ENCODE measurements at regions not wholly inside any gene's neighbourhood (a gene's known extent, or its start where the extent isn't known, plus 50 kb on each side); places are given as distances from the start of the nearest gene placed in this dataset.

DNA sequence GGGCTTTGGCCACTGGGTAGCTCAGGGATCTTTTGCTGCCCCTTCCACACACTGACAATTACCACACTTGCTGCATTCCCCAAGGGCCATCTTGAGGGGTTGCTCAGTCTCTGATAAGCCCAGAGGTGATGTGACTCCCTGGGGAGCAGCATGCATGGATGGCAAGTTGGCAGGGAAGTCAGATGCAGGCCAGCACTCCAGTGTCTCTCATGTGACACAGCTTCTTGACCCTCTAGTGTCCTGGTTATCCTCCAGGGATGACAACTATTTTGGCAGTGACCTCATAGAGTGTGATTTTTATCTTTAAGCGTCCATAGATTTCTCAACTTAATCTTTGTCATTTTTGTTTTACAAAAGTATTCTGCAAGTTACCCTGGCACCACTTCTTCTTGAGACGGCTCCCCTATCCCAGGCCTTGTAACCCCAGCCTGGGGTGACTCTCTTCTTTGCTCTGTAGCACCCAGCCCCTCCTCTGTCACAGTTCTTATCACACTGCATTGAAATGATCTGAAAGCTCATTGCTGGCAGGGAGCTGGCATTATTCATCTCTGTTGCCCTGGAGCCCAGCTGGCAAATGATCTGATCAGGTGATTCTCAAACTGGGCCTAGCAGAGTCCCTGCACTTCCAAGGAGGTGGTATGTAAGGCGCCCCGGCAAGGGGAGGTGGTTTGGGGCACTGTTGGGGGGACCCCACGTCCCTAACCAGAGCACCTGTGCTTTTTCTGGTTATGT is 72.6 kb downstream of the TENT5C start:
- H3K4me1 ChIP-seq (ENCODE audit: control insufficient read depth, insufficient read depth, low read length), result peaks cover 44% of the 10 kb centered on the region
- peak overlapping the region; percentile 66 for H3K27ac ChIP-seq (ENCODE audit: low read length)
- peak overlapping the region in 1 of 2 donors; percentile 29 for H3K4me3 ChIP-seq (ENCODE audit: low read length in 2 of 2)
- no peaks in the 10 kb centered on the region for H3K36me3 ChIP-seq (ENCODE audit: control insufficient read depth in 2 of 2, insufficient read depth in 2 of 2, low read length in 2 of 2)
- no peaks in the 10 kb centered on the region for H3K27me3 ChIP-seq (ENCODE audit: control insufficient read depth in 1 of 2, insufficient read depth in 2 of 2, low read length in 2 of 2)
- H3K9me3 ChIP-seq (ENCODE audit: control insufficient read depth in 2 of 2, low read length in 2 of 2), result no peaks in the 10 kb centered on the region
- H3K9ac ChIP-seq (ENCODE audit: low read length in 2 of 2), result no peak overlapping the region

DNA sequence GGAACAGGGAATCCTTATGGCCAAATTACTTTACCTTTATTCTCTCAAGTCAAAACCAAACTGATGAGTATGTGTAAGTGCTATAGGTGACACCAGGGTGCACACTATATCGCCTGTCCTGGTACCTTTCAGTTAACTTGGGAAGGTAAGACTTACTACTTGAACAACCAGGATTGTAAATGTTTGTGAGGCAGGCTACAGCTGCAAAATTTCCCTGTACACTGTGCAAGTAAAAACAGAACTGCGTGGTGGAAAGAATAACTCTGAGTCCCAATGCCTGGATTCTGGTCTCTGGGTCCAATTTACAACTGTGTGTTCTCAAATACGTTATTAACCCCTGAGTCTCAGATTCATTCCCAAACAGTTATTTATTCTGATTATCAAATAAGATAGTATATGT is 73.5 kb downstream of the TENT5C start:
- Histone ChIP-seq H3K9ac (ENCODE audit: low read length in 2 of 2) (no peak overlapping the region), H3K4me3 (ENCODE audit: low read length in 2 of 2) (no peak overlapping the region), H3K4me1 (ENCODE audit: control insufficient read depth, insufficient read depth, low read length) (peaks cover 49% of the 10 kb centered on the region), H3K27me3 (ENCODE audit: control insufficient read depth in 1 of 2, insufficient read depth in 2 of 2, low read length in 2 of 2) (no peaks in the 10 kb centered on the region), H3K9me3 (ENCODE audit: control insufficient read depth in 2 of 2, low read length in 2 of 2) (no peaks in the 10 kb centered on the region), H3K27ac (ENCODE audit: low read length) (peak overlapping the region; percentile 66), H3K36me3 (ENCODE audit: control insufficient read depth in 2 of 2, insufficient read depth in 2 of 2, low read length in 2 of 2) (no peaks in the 10 kb centered on the region)

DNA sequence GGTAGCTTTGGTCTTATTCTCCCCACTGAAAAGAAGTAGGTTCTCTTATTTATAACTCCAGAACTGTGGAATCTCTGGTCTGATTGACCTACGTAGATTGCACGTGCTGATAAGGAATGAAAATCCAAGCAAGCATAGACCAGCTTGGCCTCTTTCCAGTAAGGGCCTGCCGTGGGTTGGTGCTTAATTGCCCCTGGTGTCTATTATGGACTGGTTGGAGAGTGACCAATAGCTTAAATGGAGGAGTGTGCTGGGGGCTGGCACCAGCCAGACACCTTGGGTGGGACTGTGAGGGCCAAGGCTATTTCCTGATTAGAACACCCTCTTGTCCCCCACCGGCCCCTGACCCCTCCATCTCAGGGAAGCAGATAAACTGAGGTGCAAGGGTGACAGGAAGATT is 74.0 kb downstream of the TENT5C start:
- Histone ChIP-seq H3K9me3 (ENCODE audit: control insufficient read depth in 2 of 2, low read length in 2 of 2) (no peaks in the 10 kb centered on the region), H3K4me1 (ENCODE audit: control insufficient read depth, insufficient read depth, low read length) (peaks cover 49% of the 10 kb centered on the region), H3K36me3 (ENCODE audit: control insufficient read depth in 2 of 2, insufficient read depth in 2 of 2, low read length in 2 of 2) (no peaks in the 10 kb centered on the region), H3K4me3 (ENCODE audit: low read length in 2 of 2) (no peak overlapping the region), H3K9ac (ENCODE audit: low read length in 2 of 2) (no peak overlapping the region), H3K27me3 (ENCODE audit: control insufficient read depth in 1 of 2, insufficient read depth in 2 of 2, low read length in 2 of 2) (no peaks in the 10 kb centered on the region), H3K27ac (ENCODE audit: low read length) (no peak overlapping the region)

DNA sequence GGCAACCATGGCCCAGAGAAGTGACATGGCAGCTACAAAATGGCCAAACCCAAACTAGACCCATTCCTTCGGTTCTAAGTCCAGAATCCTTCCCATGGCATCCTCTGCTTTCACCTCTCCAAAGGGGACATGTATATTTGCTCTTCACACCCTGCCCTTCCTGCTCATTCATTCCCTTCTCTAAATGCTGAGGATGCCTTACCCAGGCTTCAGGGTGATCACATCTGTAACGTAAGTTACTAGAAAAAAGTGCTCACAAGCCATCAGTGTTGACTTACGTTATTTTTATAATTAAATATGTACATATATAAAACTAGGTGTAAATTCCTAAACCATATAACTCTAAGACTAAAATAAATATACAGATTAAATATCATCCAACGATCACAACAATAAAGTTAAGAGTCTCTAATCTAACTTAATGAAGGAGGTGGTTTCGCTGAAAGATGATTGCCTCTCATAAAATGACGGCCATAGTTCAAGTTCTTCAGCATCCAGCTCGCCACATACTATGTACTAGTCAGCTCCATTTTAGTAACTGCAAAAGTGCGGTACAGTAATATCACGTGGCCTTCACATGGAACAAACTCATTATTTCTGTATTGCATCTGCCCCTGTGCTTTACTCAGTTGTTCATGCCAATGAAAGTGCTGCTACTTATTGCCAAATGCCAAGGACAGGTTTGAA is 74.6 kb downstream of the TENT5C start:
- Histone ChIP-seq H3K9ac (ENCODE audit: low read length in 2 of 2) (no peak overlapping the region), H3K36me3 (ENCODE audit: control insufficient read depth in 2 of 2, insufficient read depth in 2 of 2, low read length in 2 of 2) (no peaks in the 10 kb centered on the region), H3K4me3 (ENCODE audit: low read length in 2 of 2) (no peak overlapping the region), H3K9me3 (ENCODE audit: control insufficient read depth in 2 of 2, low read length in 2 of 2) (no peaks in the 10 kb centered on the region), H3K27ac (ENCODE audit: low read length) (no peak overlapping the region), H3K4me1 (ENCODE audit: control insufficient read depth, insufficient read depth, low read length) (peaks cover 54% of the 10 kb centered on the region), H3K27me3 (ENCODE audit: control insufficient read depth in 1 of 2, insufficient read depth in 2 of 2, low read length in 2 of 2) (no peaks in the 10 kb centered on the region)

DNA sequence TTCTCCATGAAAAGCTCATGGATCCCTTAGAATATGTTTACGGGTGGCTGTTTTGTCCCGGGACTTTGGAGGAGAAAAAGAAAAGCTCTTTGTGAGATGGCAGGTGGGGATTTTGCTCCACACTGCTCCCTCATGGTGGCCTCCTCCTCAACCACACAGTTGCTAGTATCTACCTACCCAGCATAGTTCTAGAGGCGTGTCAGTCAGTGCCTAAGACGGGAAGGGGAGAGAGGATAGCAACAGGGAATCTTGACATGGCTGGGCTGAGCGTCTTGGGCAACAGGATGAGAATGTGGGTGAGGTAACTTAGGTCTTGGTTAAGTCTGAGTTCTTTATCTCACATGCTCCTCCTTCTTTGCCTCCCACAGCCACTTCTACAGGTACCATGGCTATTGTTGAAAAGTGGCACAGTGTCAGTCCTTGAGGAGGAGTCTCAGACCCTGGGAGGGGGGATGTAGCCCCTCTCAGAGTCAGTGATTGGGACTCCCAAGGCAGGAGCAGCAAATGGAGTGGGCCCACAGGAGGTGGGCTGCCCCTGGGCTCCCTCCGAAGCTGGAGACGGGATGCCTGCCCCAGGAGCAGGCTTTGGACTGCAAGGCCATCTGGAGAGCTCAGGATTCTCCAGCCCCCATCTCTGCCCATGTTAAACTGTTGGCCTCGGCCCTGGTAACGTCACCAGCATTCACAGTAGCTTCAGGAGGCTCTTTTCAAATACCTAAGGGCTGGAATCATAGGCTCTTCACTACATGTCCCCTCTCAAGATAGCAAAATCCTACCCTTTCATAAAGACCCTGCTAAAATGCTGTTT is 75.4 kb downstream of the TENT5C start:
- Histone ChIP-seq H3K4me3 (ENCODE audit: low read length in 2 of 2) (peak overlapping the region in 1 of 2 donors; percentile 63), H3K27me3 (ENCODE audit: control insufficient read depth in 1 of 2, insufficient read depth in 2 of 2, low read length in 2 of 2) (no peaks in the 10 kb centered on the region), H3K36me3 (ENCODE audit: control insufficient read depth in 2 of 2, insufficient read depth in 2 of 2, low read length in 2 of 2) (no peaks in the 10 kb centered on the region), H3K9ac (ENCODE audit: low read length in 2 of 2) (no peak overlapping the region), H3K9me3 (ENCODE audit: control insufficient read depth in 2 of 2, low read length in 2 of 2) (no peaks in the 10 kb centered on the region), H3K4me1 (ENCODE audit: control insufficient read depth, insufficient read depth, low read length) (peaks cover 63% of the 10 kb centered on the region), H3K27ac (ENCODE audit: low read length) (peak overlapping the region; percentile 56)

DNA sequence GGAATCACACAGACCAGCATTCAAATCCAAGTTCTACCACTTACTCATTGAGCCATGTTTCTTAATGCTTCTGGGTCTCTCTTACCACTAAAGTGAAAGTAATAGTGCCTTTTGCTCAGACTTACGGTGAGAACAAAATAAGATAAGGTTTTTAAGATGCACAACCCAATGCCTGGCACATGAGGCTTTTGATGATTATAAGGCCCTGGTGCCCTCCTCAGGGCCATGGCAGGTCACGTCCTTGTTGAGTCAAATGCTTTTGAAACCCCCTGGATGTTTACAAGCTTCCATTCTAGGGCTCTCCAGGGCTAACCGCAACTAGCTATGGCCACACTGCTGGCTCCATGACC is 76.0 kb downstream of the TENT5C start:
- Histone ChIP-seq H3K4me1 (ENCODE audit: control insufficient read depth, insufficient read depth, low read length) (peaks cover 66% of the 10 kb centered on the region), H3K9ac (ENCODE audit: low read length in 2 of 2) (peak overlapping the region in 1 of 2 donors; percentile 62), H3K9me3 (ENCODE audit: control insufficient read depth in 2 of 2, low read length in 2 of 2) (no peaks in the 10 kb centered on the region), H3K36me3 (ENCODE audit: control insufficient read depth in 2 of 2, insufficient read depth in 2 of 2, low read length in 2 of 2) (no peaks in the 10 kb centered on the region), H3K27me3 (ENCODE audit: control insufficient read depth in 1 of 2, insufficient read depth in 2 of 2, low read length in 2 of 2) (no peaks in the 10 kb centered on the region), H3K4me3 (ENCODE audit: low read length in 2 of 2) (peak overlapping the region in 1 of 2 donors; percentile 63), H3K27ac (ENCODE audit: low read length) (peak overlapping the region; percentile 56)

DNA sequence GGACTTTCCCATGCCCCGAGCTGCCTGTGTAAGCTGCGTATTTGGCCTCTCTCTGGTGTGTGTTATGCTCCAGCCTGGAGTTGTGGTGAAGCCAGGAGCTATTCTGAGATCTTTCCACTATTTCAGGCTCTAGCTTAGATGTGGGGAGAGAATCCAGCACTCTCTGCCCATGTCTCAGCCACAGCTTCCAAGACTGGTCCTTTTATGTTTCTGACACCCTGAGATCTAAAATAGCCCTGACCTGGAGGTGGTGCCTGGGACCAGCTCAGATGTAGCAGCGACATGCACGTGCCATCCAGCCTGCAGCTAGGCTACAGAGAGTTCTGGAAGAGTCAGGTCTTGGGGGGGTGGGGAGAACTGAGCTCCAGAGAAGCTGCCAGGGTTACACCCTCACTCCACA is 76.5 kb downstream of the TENT5C start:
- peak overlapping the region; percentile 56 for H3K27ac ChIP-seq (ENCODE audit: low read length)
- peak overlapping the region in 1 of 2 donors; percentile 62 for H3K9ac ChIP-seq (ENCODE audit: low read length in 2 of 2)
- no peaks in the 10 kb centered on the region for H3K36me3 ChIP-seq (ENCODE audit: control insufficient read depth in 2 of 2, insufficient read depth in 2 of 2, low read length in 2 of 2)

DNA sequence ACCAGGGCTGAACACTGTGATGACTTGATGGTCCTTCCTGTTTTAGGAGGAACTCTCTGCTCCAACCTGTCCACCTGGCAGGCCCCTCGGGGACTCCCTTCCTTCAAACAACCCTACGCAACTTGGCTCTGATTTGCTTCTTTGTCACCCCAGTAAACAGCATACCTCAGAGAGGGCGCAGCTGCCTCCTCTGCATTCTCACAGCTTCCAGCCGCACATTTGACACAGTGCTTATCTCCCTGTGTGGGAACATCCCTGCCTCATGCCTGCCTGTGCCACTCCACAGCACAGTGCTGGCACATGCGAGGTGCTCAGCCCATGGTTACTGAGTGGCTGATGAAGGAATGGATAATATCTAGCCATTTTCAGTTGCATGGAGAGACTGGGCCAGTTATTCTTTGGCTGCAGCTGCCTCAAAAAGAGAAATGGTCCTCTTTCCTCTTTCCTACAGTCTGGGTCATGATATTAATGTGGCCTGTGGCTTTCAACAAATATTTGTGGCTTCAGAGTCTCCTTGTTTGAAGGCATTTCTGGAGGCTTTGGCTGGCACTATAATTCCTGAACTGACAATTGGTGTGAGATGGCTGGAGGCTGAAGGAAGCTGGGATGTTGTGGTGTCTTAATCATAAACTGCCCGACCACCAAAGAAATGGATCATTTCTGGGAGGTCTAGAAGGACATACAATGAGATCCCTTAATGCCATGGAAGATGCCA is 77.9 kb downstream of the TENT5C start:
- no peaks in the 10 kb centered on the region for H3K27me3 ChIP-seq (ENCODE audit: control insufficient read depth in 1 of 2, insufficient read depth in 2 of 2, low read length in 2 of 2)
- H3K4me1 ChIP-seq (ENCODE audit: control insufficient read depth, insufficient read depth, low read length), result peaks cover 59% of the 10 kb centered on the region
- no peak overlapping the region for H3K9ac ChIP-seq (ENCODE audit: low read length in 2 of 2)
- H3K36me3 ChIP-seq (ENCODE audit: control insufficient read depth in 2 of 2, insufficient read depth in 2 of 2, low read length in 2 of 2), result no peaks in the 10 kb centered on the region
- no peak overlapping the region for H3K4me3 ChIP-seq (ENCODE audit: low read length in 2 of 2)
- no peaks in the 10 kb centered on the region for H3K9me3 ChIP-seq (ENCODE audit: control insufficient read depth in 2 of 2, low read length in 2 of 2)
- no peak overlapping the region for H3K27ac ChIP-seq (ENCODE audit: low read length)

More for the DNA sequence above, 76.5 kb downstream of the TENT5C start:
- Histone ChIP-seq H3K27me3 (ENCODE audit: control insufficient read depth in 1 of 2, insufficient read depth in 2 of 2, low read length in 2 of 2) (no peaks in the 10 kb centered on the region), H3K9me3 (ENCODE audit: control insufficient read depth in 2 of 2, low read length in 2 of 2) (no peaks in the 10 kb centered on the region), H3K4me1 (ENCODE audit: control insufficient read depth, insufficient read depth, low read length) (peaks cover 68% of the 10 kb centered on the region), H3K4me3 (ENCODE audit: low read length in 2 of 2) (peak overlapping the region in 1 of 2 donors; percentile 63)

DNA sequence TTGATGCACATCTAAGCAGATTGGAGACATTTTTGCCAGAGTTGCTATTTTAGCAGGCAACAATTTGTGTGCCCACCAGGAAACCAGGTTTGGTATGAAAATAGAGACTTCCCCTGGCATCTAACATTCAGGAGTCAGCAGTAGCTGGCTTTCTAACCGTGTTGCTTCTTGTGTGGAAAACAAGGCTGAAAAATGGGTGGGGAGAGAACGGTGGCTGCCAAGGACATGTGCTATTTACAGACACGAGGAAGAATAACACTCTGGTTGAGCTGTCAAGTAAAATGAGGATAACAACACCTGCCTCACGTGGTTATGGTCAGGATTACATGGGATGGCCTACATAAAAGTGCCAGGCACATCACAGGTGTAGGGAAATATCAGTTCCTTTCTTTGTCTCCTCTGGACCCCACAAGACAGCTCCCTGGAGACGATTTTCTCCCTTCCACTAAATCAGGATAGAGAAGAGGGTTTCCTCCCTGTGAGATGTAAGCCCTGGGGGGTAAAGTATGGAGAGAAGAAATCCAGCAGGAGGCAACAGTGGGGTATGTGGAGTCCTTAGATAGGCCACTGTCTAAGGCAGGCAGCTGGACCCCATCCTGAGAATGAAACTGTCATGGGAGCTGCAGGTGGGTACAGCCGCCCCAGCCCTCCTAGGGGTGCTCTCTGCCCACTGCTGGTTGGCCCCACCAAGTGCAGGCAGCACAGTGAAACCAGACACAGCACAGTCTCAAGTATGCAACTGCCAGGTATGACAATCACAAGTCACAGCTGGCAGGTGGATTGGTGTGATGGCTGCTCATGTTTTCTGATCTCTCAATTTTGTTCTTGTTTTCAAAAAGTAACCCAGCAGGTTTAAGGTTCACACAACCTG is 80.3 kb downstream of the TENT5C start:
- no peak overlapping the region for H3K9ac ChIP-seq (ENCODE audit: low read length in 2 of 2)
- H3K27ac ChIP-seq (ENCODE audit: low read length), result peak overlapping the region; percentile 50
- no peaks in the 10 kb centered on the region for H3K36me3 ChIP-seq (ENCODE audit: control insufficient read depth in 2 of 2, insufficient read depth in 2 of 2, low read length in 2 of 2)
- H3K4me1 ChIP-seq (ENCODE audit: control insufficient read depth, insufficient read depth, low read length), result peaks cover 45% of the 10 kb centered on the region
- no peak overlapping the region for H3K4me3 ChIP-seq (ENCODE audit: low read length in 2 of 2)
- no peaks in the 10 kb centered on the region for H3K9me3 ChIP-seq (ENCODE audit: control insufficient read depth in 2 of 2, low read length in 2 of 2)
- no peaks in the 10 kb centered on the region for H3K27me3 ChIP-seq (ENCODE audit: control insufficient read depth in 1 of 2, insufficient read depth in 2 of 2, low read length in 2 of 2)

DNA sequence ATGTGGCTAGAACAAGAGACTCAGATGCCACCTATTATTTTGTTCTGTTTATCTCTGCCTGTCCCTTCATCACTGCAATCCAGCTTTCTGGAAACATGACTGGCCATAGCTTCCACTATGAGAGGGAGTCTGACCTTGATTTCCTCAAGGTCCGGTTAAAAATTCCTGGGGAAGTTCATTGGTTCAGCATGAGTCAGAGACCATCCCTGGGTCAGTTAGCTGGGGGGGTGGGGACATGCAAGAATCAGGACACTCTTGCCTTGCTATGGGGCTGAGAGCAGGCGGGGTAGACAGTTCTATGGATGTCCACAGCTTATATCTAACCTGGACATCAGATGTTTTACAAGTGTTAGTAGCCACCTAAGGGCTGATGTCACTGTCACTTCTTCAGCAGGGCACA is 81.1 kb downstream of the TENT5C start:
- Histone ChIP-seq H3K9me3 (ENCODE audit: control insufficient read depth in 2 of 2, low read length in 2 of 2) (no peaks in the 10 kb centered on the region), H3K4me3 (ENCODE audit: low read length in 2 of 2) (no peak overlapping the region), H3K9ac (ENCODE audit: low read length in 2 of 2) (no peak overlapping the region), H3K36me3 (ENCODE audit: control insufficient read depth in 2 of 2, insufficient read depth in 2 of 2, low read length in 2 of 2) (no peaks in the 10 kb centered on the region), H3K27me3 (ENCODE audit: control insufficient read depth in 1 of 2, insufficient read depth in 2 of 2, low read length in 2 of 2) (no peaks in the 10 kb centered on the region), H3K4me1 (ENCODE audit: control insufficient read depth, insufficient read depth, low read length) (peaks cover 38% of the 10 kb centered on the region), H3K27ac (ENCODE audit: low read length) (no peak overlapping the region)
